ENCODE measurements at regions not wholly inside any gene's neighbourhood (a gene's known extent, or its start where the extent isn't known, plus 50 kb on each side); places are given as distances from the start of the nearest gene placed in this dataset.

DNA sequence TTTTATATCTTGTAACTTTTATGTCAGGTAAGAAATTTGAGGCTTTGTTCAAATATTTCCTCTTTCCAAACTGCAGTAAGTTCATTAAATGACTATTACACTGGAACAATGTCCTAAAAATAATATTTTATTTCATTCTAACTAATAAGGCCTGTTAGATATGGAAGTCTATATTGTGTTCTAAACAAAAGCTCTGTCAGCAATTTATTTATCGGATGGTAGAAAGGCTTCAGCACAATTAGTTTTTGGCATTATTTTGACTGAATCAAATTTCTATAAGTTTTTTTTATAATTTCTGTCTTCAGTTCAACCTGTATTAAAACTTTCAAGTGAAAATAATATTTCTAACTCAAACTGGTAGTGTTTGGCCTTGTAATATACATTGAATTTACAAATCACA is 992.1 kb downstream of the EPHA3 start:
- WGBS (ENCODE audit: insufficient coverage) = no CpG with 5 or more reads among the region's 1 CpG
- DNase-seq (ENCODE audit: low read depth in 4 of 6, low spot score in 6 of 6) = no peak
- no peak overlapping the region for H3K27ac ChIP-seq (ENCODE audit: low read depth, low read length)
- H3K36me3 ChIP-seq (ENCODE audit: control insufficient read depth, insufficient read depth, low read length) = no peaks in the 10 kb centered on the region
- H3K4me3 ChIP-seq (ENCODE audit: low read depth, low read length) = no peak overlapping the region
- no peaks in the 10 kb centered on the region for H3K4me1 ChIP-seq (ENCODE audit: control insufficient read depth, insufficient read depth, low read length)
- H3K9me3 ChIP-seq (ENCODE audit: control insufficient read depth, insufficient read depth, low read length) = no peaks in the 10 kb centered on the region
- H3K27me3 ChIP-seq (ENCODE audit: control insufficient read depth, insufficient read depth, low read length) = no peaks in the 10 kb centered on the region

DNA sequence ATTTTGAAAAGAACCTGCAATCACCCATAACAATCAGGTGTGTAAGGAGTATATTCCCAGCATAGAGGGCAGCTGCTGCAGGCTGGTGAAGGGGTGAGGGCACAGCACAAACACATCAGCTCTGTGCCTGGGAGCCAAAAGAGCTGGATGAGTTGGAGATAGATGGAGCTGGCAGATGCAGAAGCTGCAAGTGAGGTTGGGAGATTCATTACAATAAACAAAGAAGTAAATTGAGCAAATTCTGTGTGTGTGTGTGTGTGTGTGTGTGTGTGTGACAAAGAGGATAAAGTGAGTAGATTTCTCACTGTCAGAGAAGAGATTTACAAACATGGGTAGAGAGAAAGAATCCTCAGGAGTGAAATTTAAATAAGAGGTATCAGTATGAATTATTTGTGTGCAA is 994.7 kb downstream of the EPHA3 start:
- Histone ChIP-seq H3K27ac (ENCODE audit: low read depth, low read length) (no peak overlapping the region), H3K9me3 (ENCODE audit: control insufficient read depth, insufficient read depth, low read length) (no peaks in the 10 kb centered on the region), H3K36me3 (ENCODE audit: control insufficient read depth, insufficient read depth, low read length) (no peaks in the 10 kb centered on the region), H3K27me3 (ENCODE audit: control insufficient read depth, insufficient read depth, low read length) (no peaks in the 10 kb centered on the region), H3K4me1 (ENCODE audit: control insufficient read depth, insufficient read depth, low read length) (no peaks in the 10 kb centered on the region), H3K4me3 (ENCODE audit: low read depth, low read length) (no peak overlapping the region)
- no peak for DNase-seq (ENCODE audit: low read depth in 4 of 6, low spot score in 6 of 6)

DNA sequence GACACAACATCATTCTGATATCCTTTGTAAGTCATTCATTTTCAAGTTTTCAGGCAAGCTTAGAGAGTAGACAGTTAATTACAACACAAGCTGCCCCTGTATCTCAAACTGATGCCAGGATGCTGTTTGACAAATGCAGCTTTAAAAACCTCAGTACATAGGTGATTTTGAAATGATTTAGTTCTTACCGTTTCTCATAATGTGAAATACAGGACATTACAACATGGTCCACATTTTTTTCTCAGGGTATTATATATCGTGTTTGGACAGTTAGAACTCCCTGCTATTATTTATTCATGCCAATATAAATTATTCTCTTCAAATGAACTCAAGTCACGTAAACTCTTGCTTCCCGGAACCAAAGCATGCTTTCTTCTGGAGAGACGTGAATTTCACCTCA is 1013.9 kb downstream of the EPHA3 start:
- no peaks in the 10 kb centered on the region for H3K36me3 ChIP-seq (ENCODE audit: control insufficient read depth, insufficient read depth, low read length)
- no CpG with 5 or more reads among the region's 5 CpGs for WGBS (ENCODE audit: insufficient coverage)
- no peak for DNase-seq (ENCODE audit: low read depth in 4 of 6, low spot score in 6 of 6)
- peaks cover 4% of the 10 kb centered on the region for H3K9me3 ChIP-seq (ENCODE audit: control insufficient read depth, insufficient read depth, low read length)
- no peaks in the 10 kb centered on the region for H3K4me1 ChIP-seq (ENCODE audit: control insufficient read depth, insufficient read depth, low read length)
- no peaks in the 10 kb centered on the region for H3K27me3 ChIP-seq (ENCODE audit: control insufficient read depth, insufficient read depth, low read length)
- H3K4me3 ChIP-seq (ENCODE audit: low read depth, low read length) = no peak overlapping the region
- no peak overlapping the region for H3K27ac ChIP-seq (ENCODE audit: low read depth, low read length)

DNA sequence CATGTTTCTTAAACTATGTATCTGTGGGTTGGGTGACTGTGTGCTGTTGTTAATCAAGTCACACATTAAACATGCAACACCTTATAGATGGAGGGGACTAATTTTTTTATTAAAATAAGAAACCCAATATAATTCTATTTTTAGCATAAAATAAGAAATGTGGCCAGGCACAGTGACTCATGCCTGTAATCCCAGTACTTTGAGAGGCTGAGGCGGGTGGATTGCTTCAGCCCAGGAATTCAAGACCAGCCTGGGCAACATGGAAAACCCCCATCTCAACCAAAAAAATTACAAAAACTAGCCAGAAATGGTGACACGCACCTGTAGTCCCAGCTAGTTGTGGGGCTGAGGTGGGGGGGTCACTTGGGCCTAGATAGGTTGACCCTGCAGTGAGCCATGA is 1021.0 kb downstream of the EPHA3 start:
- no peaks in the 10 kb centered on the region for H3K27me3 ChIP-seq (ENCODE audit: control insufficient read depth, insufficient read depth, low read length)

DNA sequence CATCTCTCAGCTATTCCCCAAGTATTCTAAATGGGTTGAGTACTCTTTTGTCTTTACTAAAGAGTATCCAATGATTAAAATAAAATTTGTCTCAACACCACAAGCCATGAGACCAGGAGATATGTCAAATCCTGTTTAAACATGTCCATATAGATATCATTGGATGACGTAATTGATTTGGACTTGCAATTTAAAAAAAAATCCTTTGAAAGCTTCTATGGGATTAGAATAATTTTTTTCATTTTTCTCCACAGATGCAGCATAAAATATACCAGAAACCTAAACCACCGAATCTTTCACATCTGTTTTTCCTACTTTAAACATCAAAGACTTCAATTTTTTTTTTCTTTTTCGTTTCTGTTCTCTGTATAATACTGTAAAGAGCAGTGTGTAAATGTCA is 1022.3 kb downstream of the EPHA3 start:
- Histone ChIP-seq H3K36me3 (ENCODE audit: control insufficient read depth, insufficient read depth, low read length) (no peaks in the 10 kb centered on the region), H3K9me3 (ENCODE audit: control insufficient read depth, insufficient read depth, low read length) (no peaks in the 10 kb centered on the region), H3K27ac (ENCODE audit: low read depth, low read length) (no peak overlapping the region), H3K27me3 (ENCODE audit: control insufficient read depth, insufficient read depth, low read length) (no peaks in the 10 kb centered on the region), H3K4me1 (ENCODE audit: control insufficient read depth, insufficient read depth, low read length) (no peaks in the 10 kb centered on the region), H3K4me3 (ENCODE audit: low read depth, low read length) (no peak overlapping the region)
- no CpG with 5 or more reads among the region's 3 CpGs for WGBS (ENCODE audit: insufficient coverage)
- DNase-seq (ENCODE audit: low read depth in 4 of 6, low spot score in 6 of 6) = no peak

More for the DNA sequence above, 1021.0 kb downstream of the EPHA3 start:
- Histone ChIP-seq H3K4me3 (ENCODE audit: low read depth, low read length) (no peak overlapping the region), H3K27ac (ENCODE audit: low read depth, low read length) (no peak overlapping the region), H3K4me1 (ENCODE audit: control insufficient read depth, insufficient read depth, low read length) (no peaks in the 10 kb centered on the region), H3K9me3 (ENCODE audit: control insufficient read depth, insufficient read depth, low read length) (no peaks in the 10 kb centered on the region), H3K36me3 (ENCODE audit: control insufficient read depth, insufficient read depth, low read length) (no peaks in the 10 kb centered on the region)
- WGBS (ENCODE audit: insufficient coverage) = no CpG with 5 or more reads among the region's 2 CpGs
- no peak for DNase-seq (ENCODE audit: low read depth in 4 of 6, low spot score in 6 of 6)

DNA sequence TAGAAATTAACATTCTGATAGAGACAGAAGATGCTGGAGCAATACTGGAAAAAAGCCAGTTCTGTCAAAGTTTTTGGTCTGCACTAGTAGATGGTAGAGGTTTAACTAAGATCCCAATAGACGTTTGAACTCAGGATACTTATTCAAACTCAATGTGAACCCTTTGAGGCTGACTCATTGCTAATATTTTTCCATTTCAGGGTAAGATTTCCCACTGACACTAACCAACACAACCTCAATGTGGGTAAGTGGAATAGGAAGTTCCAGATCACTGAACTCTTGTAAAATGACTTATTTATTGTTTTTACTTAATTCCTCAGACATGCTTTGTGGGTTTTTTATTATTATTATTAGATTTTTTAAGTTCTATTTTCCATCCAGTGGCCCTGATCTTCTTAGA is 1024.8 kb downstream of the EPHA3 start:
- no CpG with 5 or more reads among the region's 1 CpG for WGBS (ENCODE audit: insufficient coverage)
- Histone ChIP-seq H3K4me3 (ENCODE audit: low read depth, low read length) (no peak overlapping the region), H3K36me3 (ENCODE audit: control insufficient read depth, insufficient read depth, low read length) (no peaks in the 10 kb centered on the region), H3K9me3 (ENCODE audit: control insufficient read depth, insufficient read depth, low read length) (no peaks in the 10 kb centered on the region), H3K4me1 (ENCODE audit: control insufficient read depth, insufficient read depth, low read length) (no peaks in the 10 kb centered on the region), H3K27ac (ENCODE audit: low read depth, low read length) (no peak overlapping the region), H3K27me3 (ENCODE audit: control insufficient read depth, insufficient read depth, low read length) (no peaks in the 10 kb centered on the region)
- peak in 1 of 6 donors; percentile 10 for DNase-seq (ENCODE audit: low read depth in 4 of 6, low spot score in 6 of 6)

DNA sequence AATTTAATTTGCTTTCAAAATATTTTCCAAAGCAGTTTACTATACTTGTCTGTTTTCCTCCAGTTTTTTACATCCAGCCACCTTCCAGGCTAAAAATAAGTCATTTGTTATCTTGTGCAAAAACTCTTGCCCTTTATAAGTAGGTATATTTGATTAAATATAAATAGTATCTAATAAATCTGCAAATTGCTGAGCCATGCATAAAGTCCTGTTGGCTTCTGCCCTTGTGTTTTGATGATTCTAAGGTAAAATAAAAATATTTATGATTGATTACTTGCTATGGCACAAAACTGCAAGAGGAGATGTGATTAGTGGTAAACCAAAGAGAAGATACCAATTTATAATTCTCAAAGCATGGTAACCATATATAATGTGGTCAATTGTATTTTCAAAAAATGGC is 1026.7 kb downstream of the EPHA3 start:
- H3K27me3 ChIP-seq (ENCODE audit: control insufficient read depth, insufficient read depth, low read length) = no peaks in the 10 kb centered on the region
- H3K4me3 ChIP-seq (ENCODE audit: low read depth, low read length) = no peak overlapping the region
- no peaks in the 10 kb centered on the region for H3K36me3 ChIP-seq (ENCODE audit: control insufficient read depth, insufficient read depth, low read length)
- H3K9me3 ChIP-seq (ENCODE audit: control insufficient read depth, insufficient read depth, low read length) = no peaks in the 10 kb centered on the region
- no peaks in the 10 kb centered on the region for H3K4me1 ChIP-seq (ENCODE audit: control insufficient read depth, insufficient read depth, low read length)
- DNase-seq (ENCODE audit: low read depth in 4 of 6, low spot score in 6 of 6) = no peak
- no peak overlapping the region for H3K27ac ChIP-seq (ENCODE audit: low read depth, low read length)

DNA sequence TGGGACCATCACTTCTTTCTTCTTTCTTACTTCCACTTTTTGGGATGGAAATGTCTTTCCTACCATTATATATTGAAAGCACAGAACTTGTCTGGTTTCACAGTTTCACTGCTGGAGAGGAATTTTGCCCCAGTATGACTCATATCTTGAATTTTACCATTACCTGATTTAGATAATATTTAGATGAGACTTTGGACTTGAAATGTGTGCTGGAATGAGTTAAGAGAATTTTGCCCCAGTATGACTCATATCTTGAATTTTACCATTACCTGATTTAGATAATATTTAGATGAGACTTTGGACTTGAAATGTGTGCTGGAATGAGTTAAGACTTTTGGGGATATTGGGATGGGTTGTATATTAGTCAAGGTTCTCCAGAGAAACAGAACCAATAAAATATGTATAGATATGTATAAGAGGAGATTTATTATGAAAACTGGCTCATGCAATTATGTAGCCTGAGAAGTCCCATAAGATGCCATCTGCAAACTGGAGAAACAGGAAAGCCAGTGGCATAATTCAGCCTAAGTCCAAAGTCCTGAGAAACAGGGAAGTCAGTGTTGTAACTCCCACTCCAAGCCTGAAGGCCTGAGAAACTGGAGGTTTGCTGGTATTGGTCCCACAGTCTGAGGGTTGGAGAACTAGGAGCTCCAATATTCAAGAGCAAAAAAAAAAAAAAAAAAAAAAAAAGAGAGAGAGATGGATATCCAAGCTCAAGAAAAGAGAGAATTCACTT is 1029.2 kb downstream of the EPHA3 start:
- no peak overlapping the region for H3K27ac ChIP-seq (ENCODE audit: low read depth, low read length)
- no peaks in the 10 kb centered on the region for H3K27me3 ChIP-seq (ENCODE audit: control insufficient read depth, insufficient read depth, low read length)
- no peaks in the 10 kb centered on the region for H3K4me1 ChIP-seq (ENCODE audit: control insufficient read depth, insufficient read depth, low read length)
- no peaks in the 10 kb centered on the region for H3K9me3 ChIP-seq (ENCODE audit: control insufficient read depth, insufficient read depth, low read length)
- no peaks in the 10 kb centered on the region for H3K36me3 ChIP-seq (ENCODE audit: control insufficient read depth, insufficient read depth, low read length)
- no peak for DNase-seq (ENCODE audit: low read depth in 4 of 6, low spot score in 6 of 6)
- no peak overlapping the region for H3K4me3 ChIP-seq (ENCODE audit: low read depth, low read length)

DNA sequence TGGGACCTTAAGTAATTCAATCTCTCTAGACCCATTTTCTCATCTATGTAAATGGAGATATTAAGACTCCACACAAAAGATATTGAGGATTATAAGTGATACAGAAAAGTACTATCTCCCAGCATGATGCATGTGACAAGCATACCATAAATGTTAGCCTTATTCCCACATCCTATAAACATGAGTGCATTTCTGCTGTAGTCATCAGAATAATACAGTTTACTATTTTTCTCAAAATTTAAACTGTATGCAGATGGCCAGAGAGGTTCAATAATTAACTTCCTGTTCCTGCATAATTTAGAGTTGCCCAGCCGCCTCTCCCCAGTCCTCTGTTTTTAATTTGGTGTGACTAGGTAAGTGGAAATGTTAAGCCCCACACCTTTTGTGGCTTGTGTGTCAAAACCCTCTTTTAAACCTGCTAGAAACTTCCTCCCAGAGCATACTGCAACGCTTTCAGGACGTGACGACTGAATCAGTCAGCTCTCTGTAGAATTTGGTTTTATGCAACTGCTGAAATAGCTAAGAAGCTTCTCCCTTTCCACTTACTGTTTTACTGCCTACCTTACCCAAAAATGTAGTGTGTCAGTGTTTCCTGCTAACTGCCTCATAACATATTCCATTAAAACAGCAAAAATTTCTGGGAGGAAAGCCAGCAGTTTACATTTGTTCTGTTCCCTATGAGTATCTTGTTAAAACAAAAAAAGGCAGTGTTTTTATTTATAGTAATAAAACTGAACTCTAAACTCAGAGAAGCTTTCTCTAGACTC is 1037.9 kb downstream of the EPHA3 start:
- peak in 2 of 6 donors; percentile 16 to 32 for DNase-seq (ENCODE audit: low read depth in 4 of 6, low spot score in 6 of 6)
- Histone ChIP-seq H3K27me3 (ENCODE audit: control insufficient read depth, insufficient read depth, low read length) (no peaks in the 10 kb centered on the region), H3K9me3 (ENCODE audit: control insufficient read depth, insufficient read depth, low read length) (no peaks in the 10 kb centered on the region), H3K4me1 (ENCODE audit: control insufficient read depth, insufficient read depth, low read length) (no peaks in the 10 kb centered on the region), H3K36me3 (ENCODE audit: control insufficient read depth, insufficient read depth, low read length) (no peaks in the 10 kb centered on the region), H3K4me3 (ENCODE audit: low read depth, low read length) (no peak overlapping the region), H3K27ac (ENCODE audit: low read depth, low read length) (no peak overlapping the region)
- WGBS (ENCODE audit: insufficient coverage) = no CpG with 5 or more reads among the region's 4 CpGs

DNA sequence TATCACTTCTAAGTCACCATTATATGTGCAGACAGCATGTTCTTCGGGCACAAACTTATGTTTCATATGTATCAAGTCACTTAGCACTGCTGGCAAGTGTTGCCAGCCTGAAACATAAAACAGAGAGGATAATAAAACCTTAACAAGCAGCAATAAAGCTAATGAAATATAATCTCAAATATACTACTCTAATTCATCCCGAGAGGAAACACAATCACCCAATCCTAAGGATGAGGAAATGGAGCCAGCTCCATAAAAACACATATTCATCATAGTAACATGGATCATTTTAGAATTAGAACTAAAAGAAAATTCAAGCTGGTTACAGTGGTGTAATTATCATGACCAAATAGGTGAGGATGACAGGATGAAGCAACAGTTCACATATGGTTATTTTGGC is 1072.7 kb downstream of the EPHA3 start:
- H3K27me3 ChIP-seq (ENCODE audit: control insufficient read depth, insufficient read depth, low read length) = no peaks in the 10 kb centered on the region
- H3K27ac ChIP-seq (ENCODE audit: low read depth, low read length) = no peak overlapping the region
- no peaks in the 10 kb centered on the region for H3K9me3 ChIP-seq (ENCODE audit: control insufficient read depth, insufficient read depth, low read length)
- H3K4me3 ChIP-seq (ENCODE audit: low read depth, low read length) = no peak overlapping the region
- no peaks in the 10 kb centered on the region for H3K4me1 ChIP-seq (ENCODE audit: control insufficient read depth, insufficient read depth, low read length)
- H3K36me3 ChIP-seq (ENCODE audit: control insufficient read depth, insufficient read depth, low read length) = no peaks in the 10 kb centered on the region
- peak in 1 of 6 donors; percentile 53 for DNase-seq (ENCODE audit: low read depth in 4 of 6, low spot score in 6 of 6)
- WGBS (ENCODE audit: insufficient coverage) = no CpG with 5 or more reads among the region's 2 CpGs
